Lower leg skin (tissue), 3 donors: ENCODE measurements at regions not wholly inside any gene's neighbourhood (a gene's known extent, or its start where the extent isn't known, plus 50 kb on each side); places are given as distances from the start of the nearest gene placed in this dataset.
"Not testable (repeated sequence)": the region's sequence is repeated elsewhere in the genome, so short reads cannot be mapped to it uniquely, and the experiment has no call there.

Experiments used
- CTCF ChIP-seq, 3 donors: fragments of 450-650 bp; IDR thresholded peaks; one replicate each; pipeline ENCODE4 v1.5.1; 2016; ENCODE audit warnings: antibody characterized with exemption in 3 of 3, mild to moderate bottlenecking in 3 of 3, moderate library complexity in 2 of 3
- POLR2A ChIP-seq, 2 donors: fragments of 450-650 bp; IDR thresholded peaks; one replicate each; pipeline ENCODE4 v1.6.1; 2016 to 2017; ENCODE audit warnings: antibody characterized with exemption in 2 of 2, mild to moderate bottlenecking in 1 of 2, moderate library complexity in 1 of 2

DNA sequence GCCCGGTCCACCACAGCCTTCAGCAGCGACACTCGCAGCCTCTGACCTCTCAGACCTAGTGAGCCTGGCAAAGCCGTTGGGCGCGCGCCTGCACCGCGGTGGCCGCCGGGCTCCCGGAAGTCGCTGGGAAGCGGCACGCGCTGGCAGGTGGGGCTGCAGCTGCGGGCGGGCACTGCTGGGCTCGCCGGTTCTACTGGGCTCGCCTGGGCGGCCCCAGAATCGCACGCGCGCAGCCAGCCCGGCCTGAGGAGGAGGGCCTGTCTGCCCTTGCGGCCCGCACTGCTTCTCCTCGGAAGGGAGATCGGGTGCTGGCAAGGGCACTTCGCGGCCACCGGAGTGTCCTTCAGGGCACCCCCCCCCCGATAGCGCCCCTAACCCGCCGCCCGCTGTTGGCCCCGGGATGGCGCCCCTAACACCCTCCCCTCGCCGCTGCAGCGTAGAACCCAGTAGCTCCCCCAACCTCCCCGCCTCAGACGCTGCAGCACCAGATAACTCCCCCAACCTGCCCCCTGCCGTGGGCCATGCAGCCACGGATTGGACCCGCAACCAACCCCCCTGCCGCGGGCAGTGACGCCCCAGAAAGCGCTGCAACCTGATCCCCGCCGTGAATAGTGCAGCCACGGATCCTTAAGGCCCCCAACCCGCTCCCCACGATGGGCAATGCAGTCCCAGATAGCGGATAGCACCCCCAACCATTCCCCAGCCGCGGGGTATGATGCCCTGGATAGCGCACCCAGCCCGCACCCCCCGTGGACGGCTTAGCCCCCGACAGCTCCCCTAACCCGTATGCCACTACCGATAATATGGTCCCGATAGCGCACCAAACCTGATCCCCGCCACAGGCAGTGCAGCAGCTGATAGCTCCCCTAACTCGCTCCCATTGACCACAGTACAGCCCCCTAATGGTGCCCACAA, 306.5 kb downstream of the TUBA3C start:
- not testable (repeated sequence) for TF ChIP-seq POLR2A, CTCF (IDR thresholded peaks at IDR 0.05)
